ENCODE measurements at regions not wholly inside any gene's neighbourhood (a gene's known extent, or its start where the extent isn't known, plus 50 kb on each side); places are given as distances from the start of the nearest gene placed in this dataset.
A peak's percentile ranks its signal among the peaks of the same experiment; 100 is the strongest.

- no peak for DNase-seq (ENCODE audit: low read depth, low spot score)
- no peak overlapping the region for H3K4me3 ChIP-seq (ENCODE audit: low read depth, low read length)
- CTCF ChIA-PET, result no interaction called here
- TF ChIP-seq CTCF (IDR thresholded peaks at IDR 0.05; ENCODE audit: insufficient read depth, low read length, missing control alignments), result no peak
- POLR2A ChIA-PET, result no interaction called here
Observed at GRCh38 chr2:107589079-107589491, 237.6 kb upstream of the RGPD4 start.

GRCh38 chr2:107591561-107592279 lies 235.0 kb upstream of the RGPD4 start:
- TF ChIP-seq CTCF (IDR thresholded peaks at IDR 0.05; ENCODE audit: insufficient read depth, low read length, missing control alignments), result no peak
- H3K4me3 ChIP-seq (ENCODE audit: low read depth, low read length), result no peak overlapping the region
- POLR2A ChIA-PET, result no interaction called here
- CTCF ChIA-PET, result no interaction called here
- peak; percentile 54 for DNase-seq (ENCODE audit: low read depth, low spot score)

GRCh38 chr2:107592280-107592624 lies 234.4 kb upstream of the RGPD4 start:
- no peak overlapping the region for H3K4me3 ChIP-seq (ENCODE audit: low read depth, low read length)
- ChIA-PET CTCF (no interaction called here), POLR2A (no interaction called here)
- TF ChIP-seq CTCF (IDR thresholded peaks at IDR 0.05; ENCODE audit: insufficient read depth, low read length, missing control alignments), result no peak
- no peak for DNase-seq (ENCODE audit: low read depth, low spot score)

- no peak for TF ChIP-seq CTCF (IDR thresholded peaks at IDR 0.05; ENCODE audit: insufficient read depth, low read length, missing control alignments)
- H3K4me3 ChIP-seq (ENCODE audit: low read depth, low read length), result no peak overlapping the region
- no peak for DNase-seq (ENCODE audit: low read depth, low spot score)
- POLR2A ChIA-PET, result no interaction called here
- CTCF ChIA-PET, result no interaction called here
Observed at GRCh38 chr2:107595285-107595684, 231.4 kb upstream of the RGPD4 start.

GRCh38 chr2:107595749-107596148 lies 230.9 kb upstream of the RGPD4 start:
- no peak overlapping the region for H3K4me3 ChIP-seq (ENCODE audit: low read depth, low read length)
- no peak for TF ChIP-seq CTCF (IDR thresholded peaks at IDR 0.05; ENCODE audit: insufficient read depth, low read length, missing control alignments)
- POLR2A ChIA-PET, result no interaction called here
- DNase-seq (ENCODE audit: low read depth, low spot score), result peak; percentile 41
- CTCF ChIA-PET, result no interaction called here

- ChIA-PET POLR2A (no interaction called here), CTCF (no interaction called here)
- H3K4me3 ChIP-seq (ENCODE audit: low read depth, low read length), result no peak overlapping the region
- DNase-seq (ENCODE audit: low read depth, low spot score), result no peak
- no peak for TF ChIP-seq CTCF (IDR thresholded peaks at IDR 0.05; ENCODE audit: insufficient read depth, low read length, missing control alignments)
Observed at GRCh38 chr2:107597507-107597906, 229.2 kb upstream of the RGPD4 start.
